GM18873 (cell line): ENCODE measurements at regions not wholly inside any gene's neighbourhood (a gene's known extent, or its start where the extent isn't known, plus 50 kb on each side); places are given as distances from the start of the nearest gene placed in this dataset.

ENCODE experiments used
- ATAC-seq: cut with Tn5 transposase; IDR thresholded peaks from one replicate; pipeline ENCODE4 v1.9.1; 2021; ENCODE audit warnings: mild to moderate bottlenecking, moderate library complexity, moderate number of reproducible peaks; ENCODE audit not compliant: unreplicated experiment, low FRiP score

DNA sequence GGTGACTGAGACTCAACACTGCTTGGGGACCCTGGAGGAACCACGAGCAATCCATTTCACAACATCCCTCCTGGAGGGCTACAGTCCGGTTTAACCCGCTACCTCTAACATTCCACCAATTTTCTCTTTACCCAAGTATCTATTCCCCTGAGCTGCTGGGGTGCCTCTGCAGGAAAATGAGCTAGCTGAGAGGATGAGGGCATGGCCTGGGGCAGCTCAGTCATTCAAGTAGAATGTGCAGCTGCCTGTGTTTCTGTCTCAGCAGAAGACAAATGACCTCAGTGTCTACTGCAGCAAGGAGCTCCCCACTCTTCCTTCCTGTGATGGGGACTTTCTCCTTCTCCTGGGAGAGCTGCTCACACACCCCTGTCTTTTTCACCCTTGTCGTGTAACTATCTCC lies 120.8 kb downstream of the ZNF518B start:
- ATAC-seq, result no peak

DNA sequence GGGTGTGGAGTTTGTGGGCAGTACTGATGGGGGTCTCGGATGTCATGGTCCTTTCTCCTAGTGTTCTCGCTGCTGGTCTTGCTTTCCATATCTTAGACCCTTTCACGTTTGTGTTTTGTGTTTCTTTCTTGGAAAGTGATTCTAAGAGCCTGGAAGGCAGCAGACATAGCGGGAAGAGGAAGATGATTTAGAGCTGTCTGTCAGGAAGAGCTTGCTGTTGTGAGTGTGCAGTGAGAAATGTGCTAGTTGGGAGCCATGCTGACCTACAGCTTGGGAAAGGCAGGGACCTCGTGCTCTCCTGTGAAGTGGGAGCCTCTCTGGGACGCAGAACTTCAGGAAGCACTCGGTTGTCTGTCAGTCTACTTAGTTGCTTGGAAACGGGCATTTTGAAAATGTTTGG lies 122.2 kb downstream of the ZNF518B start:
- ATAC-seq, result no peak

DNA sequence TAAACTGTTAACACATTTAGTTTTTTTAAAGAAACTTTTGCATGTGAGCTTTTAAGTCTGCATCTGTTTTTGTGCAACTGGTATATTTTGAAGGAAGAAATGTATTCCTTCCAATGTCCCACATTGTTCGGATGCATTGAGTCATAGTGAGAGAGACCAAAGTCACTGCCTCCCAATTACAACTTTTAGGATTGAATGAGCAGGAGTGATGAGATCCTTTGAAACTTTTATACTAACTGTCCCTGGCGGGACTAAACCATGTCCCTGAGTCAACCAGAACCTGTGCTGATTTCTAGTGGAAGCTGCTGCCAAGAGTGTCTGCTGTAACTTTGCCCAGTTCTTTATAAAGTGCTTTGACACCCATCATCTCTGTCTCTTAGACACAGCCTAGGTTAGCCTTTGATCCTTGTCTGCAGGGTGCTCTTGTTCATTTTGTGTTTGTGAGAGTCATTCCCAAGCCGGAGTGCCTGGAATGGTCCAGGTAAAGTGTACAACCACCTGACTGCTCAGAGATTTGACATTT lies 122.7 kb downstream of the ZNF518B start:
- no peak for ATAC-seq

DNA sequence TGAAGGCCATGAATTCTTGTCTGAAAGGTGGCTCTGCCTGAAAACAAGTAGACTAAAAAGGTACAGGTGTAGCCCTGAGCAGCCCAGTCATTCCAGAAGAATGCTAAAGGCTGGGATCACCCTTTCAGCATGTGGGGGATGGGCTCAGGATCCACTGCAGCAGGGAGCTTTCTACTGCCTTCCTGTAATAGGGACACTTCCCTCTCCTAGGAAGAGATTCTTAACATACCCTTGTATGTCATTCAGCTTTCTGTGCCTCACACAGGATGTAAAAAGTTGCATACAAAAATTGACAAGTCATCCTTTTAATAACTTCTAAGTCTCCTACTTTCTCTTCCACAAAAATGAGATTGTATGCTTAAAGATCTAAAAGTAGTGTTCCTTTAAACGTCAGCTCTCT lies 123.3 kb downstream of the ZNF518B start:
- no peak for ATAC-seq

DNA sequence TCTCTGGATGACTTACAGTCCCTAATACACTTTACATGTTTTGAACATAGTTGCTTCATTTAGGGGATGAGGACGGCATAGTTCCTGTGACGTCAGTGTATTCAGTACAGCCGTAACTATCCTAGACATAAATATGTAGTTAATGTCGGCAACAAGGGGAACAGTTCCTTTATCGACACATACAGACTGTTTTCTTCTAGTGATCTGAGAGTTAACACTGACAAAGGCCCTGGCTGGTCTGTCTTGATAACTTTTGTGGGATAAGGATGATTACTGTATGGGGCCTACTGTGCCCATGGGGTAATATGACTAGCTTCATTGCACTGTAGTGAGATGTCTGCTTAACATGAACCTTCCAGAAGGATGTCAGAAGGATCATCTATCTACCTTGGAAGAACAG lies 131.2 kb downstream of the ZNF518B start:
- ATAC-seq, result no peak

DNA sequence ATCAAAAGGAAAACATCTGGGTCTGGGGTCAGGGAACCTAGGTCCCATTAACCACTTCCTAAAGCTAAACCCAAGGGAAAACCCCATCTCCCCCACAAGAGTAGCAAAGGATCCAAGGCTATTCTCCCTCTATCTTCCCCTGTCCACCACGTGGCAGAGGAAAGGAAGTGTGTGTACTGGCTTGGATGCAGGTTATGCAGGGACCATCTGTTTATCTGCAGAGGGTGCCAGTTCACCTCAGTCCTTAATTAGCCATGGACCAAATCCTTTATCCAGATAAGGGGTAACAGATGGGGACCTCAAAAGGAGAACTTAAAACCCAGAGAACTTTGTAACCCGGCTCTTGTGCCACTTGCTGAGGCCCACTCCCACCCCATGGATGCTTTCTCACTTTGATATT lies 135.3 kb downstream of the ZNF518B start:
- ATAC-seq, result no peak

DNA sequence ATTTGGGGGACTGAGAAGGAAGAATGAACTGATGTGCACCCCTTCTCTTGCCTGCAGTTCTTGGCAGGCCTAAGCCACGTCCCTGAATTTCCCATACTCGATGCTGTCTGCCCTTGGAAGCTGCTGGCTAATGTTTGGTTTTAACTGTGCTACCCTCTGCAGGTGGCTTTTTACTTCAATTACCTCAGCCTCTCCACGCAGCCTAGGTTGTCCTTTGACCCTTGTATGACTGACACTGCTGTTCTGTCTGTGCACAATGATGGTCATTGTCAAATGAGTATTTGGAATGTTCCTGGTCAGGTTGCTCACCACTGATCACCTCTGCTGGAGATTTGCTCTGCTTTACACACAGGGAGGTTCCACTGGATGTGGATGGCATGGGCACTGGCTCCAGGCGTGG lies 137.1 kb downstream of the ZNF518B start:
- no peak for ATAC-seq

DNA sequence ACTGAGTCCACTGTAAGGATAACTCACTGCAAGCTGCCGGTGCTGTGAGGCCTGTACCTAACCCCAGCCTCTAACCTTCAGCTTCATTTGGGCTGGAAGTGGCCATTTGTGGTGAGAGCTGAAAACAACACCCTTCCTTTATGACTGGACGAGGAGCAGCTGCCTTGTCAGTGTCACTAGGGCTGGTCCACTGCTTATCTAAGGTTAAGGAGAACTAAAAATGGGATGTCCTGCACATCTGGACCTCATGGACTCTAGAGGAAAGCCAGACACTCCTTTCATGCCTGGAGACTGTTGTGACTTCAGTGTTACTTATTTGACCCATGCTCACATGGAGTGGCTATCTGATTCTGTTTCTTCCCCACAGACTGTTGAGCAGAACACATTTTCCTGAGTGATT lies 139.9 kb downstream of the ZNF518B start:
- no peak for ATAC-seq

DNA sequence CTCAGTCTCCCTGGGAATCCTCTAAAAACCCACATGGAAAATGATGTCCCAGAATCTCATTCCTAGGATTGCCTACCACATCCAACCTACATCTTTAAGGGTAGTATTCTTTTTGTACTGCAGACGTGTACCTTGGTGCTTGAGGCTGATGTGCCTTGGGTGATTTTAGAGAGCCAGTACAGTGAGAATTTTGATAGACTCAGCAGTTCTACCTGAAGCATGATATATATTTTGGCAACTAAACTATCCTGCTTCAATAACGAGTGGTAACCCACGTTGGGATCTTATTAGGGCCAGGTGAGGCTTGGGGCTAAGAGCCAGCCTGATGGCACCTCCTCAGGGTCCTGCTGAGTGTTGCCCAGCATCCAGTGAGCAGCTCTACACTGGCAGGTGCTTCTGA lies 140.4 kb downstream of the ZNF518B start:
- no peak for ATAC-seq

DNA sequence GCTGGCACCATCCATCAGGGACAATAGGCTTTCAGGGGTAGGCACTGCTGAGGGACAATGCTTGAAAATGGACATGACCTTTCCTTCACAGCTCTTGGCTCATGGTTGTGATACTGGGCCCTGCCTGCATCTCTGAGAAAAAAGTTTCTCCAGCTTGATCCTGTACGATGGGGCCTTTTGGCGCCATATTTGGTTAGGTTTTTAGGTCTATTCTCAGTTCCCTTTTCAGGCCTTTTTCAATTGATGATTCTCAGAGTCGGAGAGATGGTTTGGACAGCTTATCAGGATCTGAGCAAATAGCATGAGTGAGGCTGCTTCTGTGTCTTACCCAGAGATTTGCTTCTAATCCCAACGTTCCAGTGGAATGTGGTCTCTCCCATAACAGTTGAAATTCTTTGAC lies 141.6 kb downstream of the ZNF518B start:
- ATAC-seq, result no peak

DNA sequence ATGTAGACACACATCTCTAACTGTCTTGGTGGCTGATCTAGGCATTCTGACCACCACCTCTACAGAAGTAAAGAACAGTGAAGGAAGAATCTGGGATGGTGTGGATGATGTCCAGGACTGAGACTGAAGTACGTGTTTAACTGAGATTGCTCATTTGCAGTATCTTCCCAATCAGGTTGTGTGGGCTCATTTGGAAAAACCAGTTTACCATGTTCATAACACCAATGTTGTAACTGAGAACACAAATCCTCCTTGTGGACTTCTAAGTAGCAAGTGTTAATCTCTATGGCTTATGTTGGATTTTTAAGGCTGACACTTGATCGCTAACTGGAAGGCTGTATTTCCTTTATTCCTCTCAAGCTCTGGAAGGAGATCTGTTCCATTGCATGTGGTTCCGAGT lies 144.7 kb downstream of the ZNF518B start:
- no peak for ATAC-seq

DNA sequence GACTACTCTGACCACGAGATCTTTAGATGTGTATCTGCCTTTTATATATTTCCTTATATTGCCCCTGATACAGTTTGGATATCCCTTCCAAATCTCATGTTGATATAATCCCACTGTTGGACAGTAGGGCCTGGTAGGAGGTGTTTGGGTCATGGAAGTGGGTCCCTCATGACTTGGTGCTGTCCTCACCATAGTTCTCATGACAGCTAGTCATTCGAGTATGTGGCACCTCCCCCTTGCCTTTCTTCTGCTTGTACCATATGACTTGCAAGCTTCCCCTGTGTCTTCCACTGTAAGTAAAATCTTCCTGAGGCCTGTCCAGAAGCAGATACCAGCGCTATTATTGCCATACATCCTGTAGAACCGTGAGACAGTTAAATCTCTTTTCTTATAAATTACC lies 145.3 kb downstream of the ZNF518B start:
- no peak for ATAC-seq

DNA sequence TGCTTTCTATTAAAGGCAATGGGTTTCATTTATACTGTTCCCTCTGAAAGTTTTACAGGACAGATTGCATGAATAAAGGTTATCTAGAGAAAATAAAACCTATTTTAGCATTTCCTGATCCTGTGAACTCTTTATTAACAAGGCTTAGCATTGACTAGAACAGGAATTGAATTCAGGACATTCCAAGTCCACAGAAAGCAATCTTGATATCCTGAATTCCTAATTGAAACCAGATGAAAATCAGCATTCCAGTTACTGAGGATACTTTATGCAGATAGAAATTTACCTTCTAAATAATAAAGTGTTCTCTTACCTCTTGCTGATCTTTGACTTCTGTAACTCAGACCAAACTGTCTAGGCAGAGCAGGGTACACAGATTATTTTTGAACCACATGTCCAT lies 151.4 kb downstream of the ZNF518B start:
- ATAC-seq, result no peak

DNA sequence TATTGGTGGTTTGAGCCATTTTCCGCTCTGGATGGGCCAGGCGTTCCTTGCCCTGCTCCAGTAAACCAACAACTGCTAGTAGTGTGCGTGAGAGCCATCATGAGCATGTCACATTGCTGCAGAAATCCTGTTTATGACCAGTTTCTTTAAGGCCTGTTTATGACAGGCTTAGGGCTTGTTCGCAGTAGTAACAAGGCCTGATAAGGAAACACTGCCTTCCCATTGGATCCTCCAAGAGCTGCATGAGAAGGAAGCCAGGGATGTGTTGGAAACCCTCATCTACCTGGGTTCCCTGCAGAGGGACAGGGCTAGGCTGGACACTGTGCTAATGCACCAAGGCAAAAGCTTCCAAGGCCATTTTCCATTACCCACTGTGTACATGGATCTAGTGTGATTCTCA lies 153.9 kb downstream of the ZNF518B start:
- ATAC-seq, result no peak

DNA sequence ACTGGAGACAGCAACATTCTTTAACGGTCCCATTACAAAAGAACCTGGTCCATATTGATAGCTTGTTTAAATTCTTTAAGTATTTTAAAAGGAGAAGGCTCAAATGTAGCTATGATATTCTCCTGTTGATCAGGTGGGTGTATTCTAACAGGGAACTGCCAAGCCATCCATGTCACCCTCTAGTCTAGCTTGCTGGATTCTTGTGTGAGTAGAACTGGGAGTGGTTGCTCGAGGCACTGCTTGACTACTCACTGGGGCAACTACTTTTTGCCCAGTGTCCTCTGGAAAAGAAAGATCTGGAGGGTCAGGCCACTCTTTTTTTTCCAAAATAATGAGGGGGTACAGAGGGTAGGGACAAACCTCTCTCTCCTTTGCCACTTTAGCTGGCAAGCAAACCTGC lies 155.1 kb downstream of the ZNF518B start:
- no peak for ATAC-seq

DNA sequence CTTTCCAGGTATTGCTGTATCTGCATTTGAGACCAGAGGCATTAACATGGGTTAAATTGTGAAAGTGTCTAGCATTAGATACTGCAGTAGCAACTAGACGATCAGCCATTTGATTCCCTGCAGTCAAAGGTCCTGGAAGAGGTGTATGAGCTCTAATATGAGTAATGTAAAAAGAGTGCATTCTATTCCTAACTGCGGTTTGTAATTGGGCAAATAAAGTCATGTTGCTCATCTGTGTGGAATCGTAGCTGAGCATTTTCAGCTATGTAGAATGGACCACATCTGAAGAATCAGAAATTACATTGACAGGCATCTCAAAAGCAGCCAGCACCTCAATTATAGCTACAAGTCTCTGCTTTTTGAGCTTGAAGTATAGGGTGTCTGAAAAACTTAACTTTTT lies 157.6 kb downstream of the ZNF518B start:
- no peak for ATAC-seq

DNA sequence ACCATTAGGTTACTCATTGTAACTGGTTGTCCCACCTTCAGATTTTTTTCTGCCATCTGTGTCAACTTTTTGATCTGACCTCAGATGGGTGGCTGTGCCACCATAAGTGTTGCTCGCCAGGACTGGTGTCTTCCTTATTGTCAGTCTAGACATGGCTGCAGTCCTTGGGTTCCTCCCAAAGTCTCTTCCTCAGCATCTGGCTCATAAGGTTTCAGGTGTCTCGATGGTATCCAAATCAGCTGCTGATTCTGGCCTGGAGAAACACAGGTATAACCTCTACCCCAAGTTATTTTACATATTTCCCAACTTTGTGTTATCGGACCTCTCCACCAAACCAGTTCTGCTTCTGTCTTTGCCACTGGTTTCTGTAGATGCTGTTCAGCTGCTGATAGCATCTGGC lies 158.5 kb downstream of the ZNF518B start:
- no peak for ATAC-seq

DNA sequence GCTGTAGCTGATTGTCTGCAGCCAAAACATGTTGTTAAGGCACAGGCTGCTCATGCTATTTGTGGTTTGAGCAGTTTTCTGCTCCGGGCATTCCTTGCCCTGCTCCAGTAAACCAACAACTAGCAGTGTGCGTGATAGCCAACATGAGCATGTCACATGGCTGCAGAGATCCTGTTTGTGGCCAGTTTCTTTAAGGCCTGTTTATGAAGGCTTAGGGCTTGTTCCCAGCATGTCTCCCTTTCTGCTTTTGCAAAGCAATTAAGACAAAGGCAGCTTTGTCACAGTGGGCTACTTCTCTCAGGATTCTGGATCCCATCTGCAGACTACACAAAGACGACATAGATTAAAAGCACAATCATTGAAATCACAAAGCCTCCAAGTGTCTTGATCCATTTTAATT lies 160.5 kb downstream of the ZNF518B start:
- no peak for ATAC-seq

DNA sequence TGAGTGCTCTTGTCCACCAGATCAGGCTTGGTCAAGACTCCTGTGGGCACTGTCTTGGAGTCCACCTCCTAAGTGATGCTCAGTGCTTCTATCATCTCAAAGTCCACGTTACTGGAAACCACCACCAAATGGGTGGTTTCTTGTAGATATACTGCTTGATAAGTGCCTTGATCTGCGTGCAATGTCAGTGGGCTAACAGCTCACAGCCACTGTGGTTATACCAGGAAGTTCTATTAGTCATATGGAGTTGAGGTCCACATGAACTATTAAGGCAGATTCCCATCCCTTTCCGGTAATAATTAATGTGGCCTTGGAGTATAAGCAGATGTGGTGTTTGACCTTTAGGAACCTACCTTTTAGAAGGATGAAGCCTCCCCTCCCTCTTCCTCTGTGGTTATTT lies 161.9 kb downstream of the ZNF518B start:
- ATAC-seq, result no peak

DNA sequence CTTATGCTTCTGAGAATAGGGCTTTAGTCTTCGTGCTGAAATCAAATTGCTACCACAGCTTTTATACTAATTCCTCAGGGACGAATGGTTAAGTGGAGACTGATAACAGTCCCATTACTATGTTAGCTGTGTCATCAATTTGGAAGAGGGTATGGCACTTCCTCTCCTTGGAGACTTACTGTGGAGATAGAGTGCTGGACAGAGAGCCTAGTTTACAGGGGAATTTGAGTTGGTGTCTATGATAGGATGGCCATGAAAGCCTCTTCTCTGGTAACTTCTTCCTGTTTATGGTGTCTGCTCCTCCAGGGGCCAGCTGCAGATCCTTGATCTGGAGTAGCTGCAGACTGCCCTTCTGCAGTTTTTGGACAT lies 167.7 kb downstream of the ZNF518B start:
- ATAC-seq, result no peak

DNA sequence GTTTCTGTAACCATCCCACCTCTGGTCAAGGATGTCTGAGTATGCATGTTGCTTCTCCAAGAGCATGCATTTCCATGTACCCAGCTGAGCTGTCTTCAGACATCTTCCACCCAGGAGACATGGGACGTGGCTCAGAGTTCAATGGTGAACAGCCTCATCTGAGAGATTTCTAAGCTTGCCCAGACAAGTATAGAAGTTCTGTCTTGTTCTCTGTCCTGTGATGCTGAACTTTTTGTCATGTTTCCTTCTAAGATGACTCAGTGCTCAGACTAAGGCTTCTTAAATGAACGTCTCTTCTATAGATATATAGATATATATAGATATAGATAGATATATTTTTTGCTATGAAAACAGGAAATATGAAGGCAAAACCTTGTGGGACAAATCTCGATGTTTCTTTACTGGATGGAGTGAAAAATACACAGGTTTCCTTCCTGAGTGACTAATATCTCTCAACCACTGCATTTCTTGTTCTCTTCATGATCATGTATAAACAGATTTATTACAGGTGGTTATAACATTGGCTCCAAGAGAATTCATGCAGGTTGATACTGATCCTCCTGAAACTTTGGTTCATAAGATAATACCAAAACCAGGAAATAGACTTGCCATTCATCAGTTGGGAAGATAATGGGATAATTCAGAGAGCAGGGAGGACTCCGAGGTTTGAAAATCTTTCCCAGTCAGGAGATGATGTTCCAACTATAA lies 168.2 kb downstream of the ZNF518B start:
- ATAC-seq, result no peak

DNA sequence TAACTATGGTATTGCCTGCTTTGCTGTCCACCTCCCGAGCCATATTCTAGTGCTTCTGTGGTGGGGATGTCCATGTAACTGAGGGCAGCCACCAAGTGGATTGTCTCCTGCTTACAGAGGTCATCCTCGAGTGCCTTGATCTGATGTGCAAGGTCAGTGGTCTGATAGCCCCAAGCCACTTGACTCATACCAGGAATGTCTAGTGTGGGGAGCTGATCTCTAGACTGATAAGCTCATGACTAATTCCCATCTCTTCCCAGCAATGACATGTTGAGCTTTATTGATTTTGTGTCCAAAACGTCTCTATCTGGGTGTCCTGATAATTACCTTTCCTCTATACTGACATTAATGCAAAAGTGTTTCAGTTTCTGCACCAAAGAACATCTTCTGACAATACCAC lies 168.4 kb upstream of the WDR1 start:
- no peak for ATAC-seq

DNA sequence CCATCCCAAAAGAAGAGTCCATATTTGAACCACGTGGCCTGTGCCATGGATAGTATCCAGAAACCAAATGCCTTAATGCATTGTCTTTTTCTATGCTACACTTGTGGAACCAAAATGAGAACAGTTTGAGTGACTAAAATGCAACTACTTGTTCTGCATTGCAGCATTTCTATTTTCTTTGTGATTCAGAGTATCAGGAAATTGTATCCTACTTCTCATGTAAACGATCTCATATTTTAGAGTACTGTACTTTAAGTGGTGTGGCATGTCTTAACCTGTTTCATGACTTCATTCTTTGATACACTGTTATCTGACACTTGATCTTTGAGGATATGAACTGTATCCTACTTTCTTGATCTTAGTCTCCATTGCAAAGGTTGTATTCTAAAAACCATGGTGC lies 167.2 kb upstream of the WDR1 start:
- ATAC-seq, result no peak
